ENCODE measurements at regions not wholly inside any gene's neighbourhood (a gene's known extent, or its start where the extent isn't known, plus 50 kb on each side); places are given as distances from the start of the nearest gene placed in this dataset.

DNA sequence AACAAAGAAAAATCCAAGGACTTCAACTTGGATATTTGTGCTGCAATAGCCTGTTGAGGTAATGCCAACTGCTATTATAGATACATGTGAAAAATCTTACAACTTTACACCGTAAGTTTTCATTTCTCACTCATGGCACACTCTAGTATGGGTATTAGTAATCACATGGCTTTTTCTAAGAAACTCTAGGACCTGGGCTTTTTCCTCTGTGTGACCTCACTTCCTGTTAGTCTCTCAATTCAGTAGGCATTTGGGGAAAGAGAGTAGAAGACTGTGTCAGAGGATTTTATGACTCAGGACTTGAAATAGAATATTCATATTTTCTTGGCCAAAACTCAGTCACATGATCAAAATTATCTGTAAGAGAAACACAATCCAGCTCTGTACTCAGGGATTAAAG is 1049.9 kb downstream of the REEP3 start:
- ChIA-PET POLR2A (no interaction called here), CTCF (no interaction called here)
- Mint-ChIP-seq H3K27ac (no peak overlapping the region), H3K4me1 (no peaks in the 10 kb centered on the region), H3K4me3 (no peak overlapping the region), H3K27me3 (no peaks in the 10 kb centered on the region), H3K9me3 (ENCODE audit: insufficient read depth) (no peaks in the 10 kb centered on the region)
- no peak overlapping the region for H3K9ac ChIP-seq (ENCODE audit: low read length)
- no peak overlapping the region for H3K4me2 ChIP-seq (replicated peaks; ENCODE audit: low read depth, low read length, poor library complexity, severe bottlenecking)
- DNase-seq (no peak), ATAC-seq (ENCODE audit: low read depth) (no peak)
- no peak overlapping the region for H3K27ac ChIP-seq (ENCODE audit: low read length in 2 of 2)
- H3K36me3 ChIP-seq (replicated peaks in 1 of 2; ENCODE audit: control extremely low read depth in 1 of 2, control insufficient read depth in 1 of 2, extremely low read depth in 1 of 2, insufficient read depth in 2 of 2, low read length in 1 of 2), result no peaks in the 10 kb centered on the region
- no peaks in the 10 kb centered on the region for H3K4me1 ChIP-seq (ENCODE audit: control insufficient read depth in 2 of 2, insufficient read depth in 2 of 2, low read length in 2 of 2)
- WGBS (ENCODE audit: insufficient coverage), result no CpG with 5 or more reads among the region's 1 CpG
- H3K27me3 ChIP-seq (replicated peaks in 1 of 4; ENCODE audit: control extremely low read depth in 1 of 4, control insufficient read depth in 3 of 4, insufficient read depth in 4 of 4, low read length in 3 of 4), result no peaks in the 10 kb centered on the region
- H3K4me3 ChIP-seq (ENCODE audit: control extremely low read depth in 1 of 5, extremely low read depth in 1 of 5, insufficient read depth in 1 of 5, low read depth in 2 of 5, low read length in 4 of 5), result no peak overlapping the region
- H2AFZ ChIP-seq (ENCODE audit: insufficient read depth, low read depth, low read length, poor library complexity, severe bottlenecking), result no peak overlapping the region
- intact Hi-C loops (cut with micrococcal nuclease), result no loop called here
- peaks cover 0 to 12% (median 0%) of the 10 kb centered on the region in 3 donors for H3K9me3 ChIP-seq (ENCODE audit: control extremely low read depth in 1 of 3, control insufficient read depth in 2 of 3, insufficient read depth in 1 of 3, low read length in 2 of 3)
- no peaks in the 10 kb centered on the region for H3K79me2 ChIP-seq (ENCODE audit: control insufficient read depth, insufficient read depth, low read length)
- H4K20me1 ChIP-seq (ENCODE audit: control insufficient read depth, insufficient read depth, low read length, poor library complexity, severe bottlenecking), result no peaks in the 10 kb centered on the region
- no peak for TF ChIP-seq EZH2 (IDR thresholded peaks at IDR 0.05; ENCODE audit: borderline replicate concordance, insufficient read depth, low read depth, low read length, poor library complexity, severe bottlenecking)
- TF ChIP-seq, protein P1, sequence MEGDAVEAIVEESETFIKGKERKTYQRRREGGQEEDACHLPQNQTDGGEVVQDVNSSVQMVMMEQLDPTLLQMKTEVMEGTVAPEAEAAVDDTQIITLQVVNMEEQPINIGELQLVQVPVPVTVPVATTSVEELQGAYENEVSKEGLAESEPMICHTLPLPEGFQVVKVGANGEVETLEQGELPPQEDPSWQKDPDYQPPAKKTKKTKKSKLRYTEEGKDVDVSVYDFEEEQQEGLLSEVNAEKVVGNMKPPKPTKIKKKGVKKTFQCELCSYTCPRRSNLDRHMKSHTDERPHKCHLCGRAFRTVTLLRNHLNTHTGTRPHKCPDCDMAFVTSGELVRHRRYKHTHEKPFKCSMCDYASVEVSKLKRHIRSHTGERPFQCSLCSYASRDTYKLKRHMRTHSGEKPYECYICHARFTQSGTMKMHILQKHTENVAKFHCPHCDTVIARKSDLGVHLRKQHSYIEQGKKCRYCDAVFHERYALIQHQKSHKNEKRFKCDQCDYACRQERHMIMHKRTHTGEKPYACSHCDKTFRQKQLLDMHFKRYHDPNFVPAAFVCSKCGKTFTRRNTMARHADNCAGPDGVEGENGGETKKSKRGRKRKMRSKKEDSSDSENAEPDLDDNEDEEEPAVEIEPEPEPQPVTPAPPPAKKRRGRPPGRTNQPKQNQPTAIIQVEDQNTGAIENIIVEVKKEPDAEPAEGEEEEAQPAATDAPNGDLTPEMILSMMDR (IDR thresholded peaks at IDR 0.05), result no peak

DNA sequence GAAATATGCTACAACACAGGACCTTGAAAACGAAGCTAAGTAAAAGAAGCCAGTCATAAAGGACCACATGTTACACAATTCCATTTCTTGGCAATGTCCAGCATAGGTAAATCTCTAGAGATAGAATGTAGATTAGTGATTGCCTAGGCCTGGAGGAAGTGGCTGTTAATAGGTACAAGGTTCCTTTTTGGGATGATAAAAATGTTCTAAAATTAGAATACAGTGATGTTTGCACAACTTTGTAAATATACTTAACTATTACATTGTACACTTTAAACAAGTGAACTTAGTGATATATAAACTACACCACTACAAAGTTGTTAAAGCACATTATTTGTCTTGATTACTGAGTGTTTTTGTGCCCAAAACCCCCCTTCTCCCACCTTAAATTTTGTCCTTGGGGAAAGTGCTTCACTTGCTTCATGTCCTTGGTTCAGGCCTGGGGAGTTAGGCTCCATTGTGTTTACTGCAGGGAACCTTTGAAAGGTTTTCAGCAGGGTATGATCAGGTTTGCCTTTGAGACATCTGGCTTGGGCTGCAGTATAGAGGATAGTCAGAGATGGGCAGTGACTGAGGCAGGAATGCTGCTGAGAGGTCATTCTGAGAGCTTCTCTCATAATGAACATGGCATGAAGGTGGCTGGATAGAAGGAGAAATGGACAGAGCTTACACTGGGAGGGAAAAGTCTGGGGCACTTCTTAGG is 1052.6 kb downstream of the REEP3 start:
- H3K27ac ChIP-seq (ENCODE audit: low read length in 2 of 2), result no peak overlapping the region
- WGBS (ENCODE audit: insufficient coverage), result no CpG with 5 or more reads among the region's 1 CpG
- H3K4me3 Mint-ChIP-seq, result no peak overlapping the region
- H3K9ac ChIP-seq (ENCODE audit: low read length), result no peak overlapping the region
- H3K79me2 ChIP-seq (ENCODE audit: control insufficient read depth, insufficient read depth, low read length), result no peaks in the 10 kb centered on the region
- H3K4me1 Mint-ChIP-seq, result no peaks in the 10 kb centered on the region
- ChIA-PET POLR2A (no interaction called here), CTCF (no interaction called here)
- TF ChIP-seq EZH2 (IDR thresholded peaks at IDR 0.05; ENCODE audit: borderline replicate concordance, insufficient read depth, low read depth, low read length, poor library complexity, severe bottlenecking), result no peak
- TF ChIP-seq, protein P1 (IDR thresholded peaks at IDR 0.05), result no peak
- no peaks in the 10 kb centered on the region for H4K20me1 ChIP-seq (ENCODE audit: control insufficient read depth, insufficient read depth, low read length, poor library complexity, severe bottlenecking)
- no peaks in the 10 kb centered on the region for H3K27me3 ChIP-seq (replicated peaks in 1 of 4; ENCODE audit: control extremely low read depth in 1 of 4, control insufficient read depth in 3 of 4, insufficient read depth in 4 of 4, low read length in 3 of 4)
- no peak overlapping the region for H3K27ac Mint-ChIP-seq
- H2AFZ ChIP-seq (ENCODE audit: insufficient read depth, low read depth, low read length, poor library complexity, severe bottlenecking), result no peak overlapping the region
- no peak for DNase-seq
- H3K27me3 Mint-ChIP-seq, result no peaks in the 10 kb centered on the region
- ATAC-seq (ENCODE audit: low read depth), result no peak
- H3K4me3 ChIP-seq (ENCODE audit: control extremely low read depth in 1 of 5, extremely low read depth in 1 of 5, insufficient read depth in 1 of 5, low read depth in 2 of 5, low read length in 4 of 5), result no peak overlapping the region
- no peaks in the 10 kb centered on the region for H3K36me3 ChIP-seq (replicated peaks in 1 of 2; ENCODE audit: control extremely low read depth in 1 of 2, control insufficient read depth in 1 of 2, extremely low read depth in 1 of 2, insufficient read depth in 2 of 2, low read length in 1 of 2)
- H3K9me3 ChIP-seq (ENCODE audit: control extremely low read depth in 1 of 3, control insufficient read depth in 2 of 3, insufficient read depth in 1 of 3, low read length in 2 of 3), result peaks cover 0 to 17% (median 0%) of the 10 kb centered on the region in 3 donors
- peaks cover under 1% of the 10 kb centered on the region for H3K9me3 Mint-ChIP-seq (ENCODE audit: insufficient read depth)
- no peaks in the 10 kb centered on the region for H3K4me1 ChIP-seq (ENCODE audit: control insufficient read depth in 2 of 2, insufficient read depth in 2 of 2, low read length in 2 of 2)
- H3K4me2 ChIP-seq (replicated peaks; ENCODE audit: low read depth, low read length, poor library complexity, severe bottlenecking), result no peak overlapping the region
- intact Hi-C loops (cut with micrococcal nuclease), result no loop called here

All from B cell (primary cell).